ENCODE measurements at regions not wholly inside any gene's neighbourhood (a gene's known extent, or its start where the extent isn't known, plus 50 kb on each side); places are given as distances from the start of the nearest gene placed in this dataset.

GRCh38 chr10:108598831-108599230 is 1324.5 kb downstream of the XPNPEP1 start:
- H3K4me1 Mint-ChIP-seq = peaks cover 24% of the 10 kb centered on the region
- H3K9me3 Mint-ChIP-seq = no peaks in the 10 kb centered on the region
- H3K4me3 Mint-ChIP-seq = no peak overlapping the region
- no peaks in the 10 kb centered on the region for H3K27me3 Mint-ChIP-seq (ENCODE audit: low read depth)
- no peaks in the 10 kb centered on the region for H3K36me3 Mint-ChIP-seq (ENCODE audit: low read depth)
- H3K27ac Mint-ChIP-seq (ENCODE audit: unreplicated experiment) = no peak overlapping the region
- DNase-seq (ENCODE audit: low read depth, low spot score) = no peak
- TF ChIP-seq CTCF (conservative IDR thresholded peaks at IDR 0.05) = no peak

- H3K4me3 Mint-ChIP-seq = no peak overlapping the region
- DNase-seq (ENCODE audit: low read depth, low spot score) = no peak
- H3K27ac Mint-ChIP-seq (ENCODE audit: unreplicated experiment) = no peak overlapping the region
- H3K9me3 Mint-ChIP-seq = no peaks in the 10 kb centered on the region
- TF ChIP-seq CTCF (conservative IDR thresholded peaks at IDR 0.05) = no peak
- H3K4me1 Mint-ChIP-seq = peaks cover 29% of the 10 kb centered on the region
- H3K27me3 Mint-ChIP-seq (ENCODE audit: low read depth) = no peaks in the 10 kb centered on the region
- H3K36me3 Mint-ChIP-seq (ENCODE audit: low read depth) = no peaks in the 10 kb centered on the region
These were observed 1325.0 kb downstream of the XPNPEP1 start for GRCh38 chr10:108598320-108598695.

- Mint-ChIP-seq H3K4me1 (peaks cover 34% of the 10 kb centered on the region), H3K36me3 (ENCODE audit: low read depth) (no peaks in the 10 kb centered on the region), H3K27me3 (ENCODE audit: low read depth) (no peaks in the 10 kb centered on the region), H3K27ac (ENCODE audit: unreplicated experiment) (no peak overlapping the region), H3K4me3 (no peak overlapping the region), H3K9me3 (no peaks in the 10 kb centered on the region)
- DNase-seq (ENCODE audit: low read depth, low spot score) = no peak
- TF ChIP-seq CTCF (conservative IDR thresholded peaks at IDR 0.05) = no peak
These were observed 1325.5 kb downstream of the XPNPEP1 start for GRCh38 chr10:108597657-108598319.

- H3K36me3 Mint-ChIP-seq (ENCODE audit: low read depth) = no peaks in the 10 kb centered on the region
- peaks cover 38% of the 10 kb centered on the region for H3K4me1 Mint-ChIP-seq
- TF ChIP-seq CTCF (conservative IDR thresholded peaks at IDR 0.05) = no peak
- no peak overlapping the region for H3K4me3 Mint-ChIP-seq
- H3K27me3 Mint-ChIP-seq (ENCODE audit: low read depth) = no peaks in the 10 kb centered on the region
- H3K9me3 Mint-ChIP-seq = no peaks in the 10 kb centered on the region
- H3K27ac Mint-ChIP-seq (ENCODE audit: unreplicated experiment) = no peak overlapping the region
- no peak for DNase-seq (ENCODE audit: low read depth, low spot score)
These were observed 1326.3 kb downstream of the XPNPEP1 start for GRCh38 chr10:108597031-108597430.

GRCh38 chr10:108592956-108593355 is 1330.4 kb downstream of the XPNPEP1 start:
- Mint-ChIP-seq H3K27ac (ENCODE audit: unreplicated experiment) (no peak overlapping the region), H3K27me3 (ENCODE audit: low read depth) (no peaks in the 10 kb centered on the region), H3K9me3 (no peaks in the 10 kb centered on the region), H3K4me3 (no peak overlapping the region), H3K36me3 (ENCODE audit: low read depth) (no peaks in the 10 kb centered on the region), H3K4me1 (peaks cover 30% of the 10 kb centered on the region)
- no peak for TF ChIP-seq CTCF (conservative IDR thresholded peaks at IDR 0.05)
- DNase-seq (ENCODE audit: low read depth, low spot score) = no peak

Measured in neural crest cell (in vitro differentiated cells).